ENCODE measurements at regions not wholly inside any gene's neighbourhood (a gene's known extent, or its start where the extent isn't known, plus 50 kb on each side); places are given as distances from the start of the nearest gene placed in this dataset.

- H3K4me1 Mint-ChIP-seq = no peaks in the 10 kb centered on the region
- H3K27ac ChIP-seq (ENCODE audit: low read depth, low read length) = no peak overlapping the region
- H3K9me3 ChIP-seq (ENCODE audit: control insufficient read depth in 2 of 3, low read length in 3 of 3) = no peaks in the 10 kb centered on the region
- ATAC-seq (no peak), DNase-seq (no peak)
- H3K36me3 Mint-ChIP-seq = peaks cover 0 to 3% (median 0%) of the 10 kb centered on the region in 5 donors
- no peak overlapping the region for H3K4me3 ChIP-seq (ENCODE audit: low read length)
- CTCF ChIA-PET = no interaction called here
- H3K27me3 ChIP-seq (ENCODE audit: control insufficient read depth in 2 of 2, insufficient read depth in 2 of 2, low read length in 2 of 2) = no peaks in the 10 kb centered on the region
- intact Hi-C loops (cut with micrococcal nuclease) = no loop called here
- peaks cover 0 to 6% (median 0%) of the 10 kb centered on the region in 11 donors for H3K9me3 Mint-ChIP-seq
- H3K27me3 Mint-ChIP-seq = no peaks in the 10 kb centered on the region
- no peaks in the 10 kb centered on the region for H3K36me3 ChIP-seq (ENCODE audit: control insufficient read depth in 2 of 3, insufficient read depth in 3 of 3, low read length in 3 of 3)
- no peak overlapping the region for H3K4me3 Mint-ChIP-seq
- POLR2A ChIA-PET = no interaction called here
- H3K4me1 ChIP-seq (ENCODE audit: control insufficient read depth in 2 of 2, insufficient read depth in 2 of 2, low read length in 2 of 2) = no peaks in the 10 kb centered on the region
- H3K27ac Mint-ChIP-seq = no peak overlapping the region
These were observed 181.7 kb upstream of the MME start for GRCh38 chr3:154898443-154898842.

- Mint-ChIP-seq H3K9me3 (peaks cover 0 to 6% (median 0%) of the 10 kb centered on the region in 11 donors), H3K27ac (no peak overlapping the region), H3K4me3 (no peak overlapping the region), H3K36me3 (peaks cover 0 to 3% (median 0%) of the 10 kb centered on the region in 5 donors), H3K4me1 (no peaks in the 10 kb centered on the region), H3K27me3 (no peaks in the 10 kb centered on the region)
- CTCF ChIA-PET = no interaction called here
- POLR2A ChIA-PET = no interaction called here
- Histone ChIP-seq H3K27me3 (ENCODE audit: control insufficient read depth in 2 of 2, insufficient read depth in 2 of 2, low read length in 2 of 2) (no peaks in the 10 kb centered on the region), H3K4me3 (ENCODE audit: low read length) (no peak overlapping the region), H3K9me3 (ENCODE audit: control insufficient read depth in 2 of 3, low read length in 3 of 3) (no peaks in the 10 kb centered on the region), H3K4me1 (ENCODE audit: control insufficient read depth in 2 of 2, insufficient read depth in 2 of 2, low read length in 2 of 2) (no peaks in the 10 kb centered on the region), H3K27ac (ENCODE audit: low read depth, low read length) (no peak overlapping the region), H3K36me3 (ENCODE audit: control insufficient read depth in 2 of 3, insufficient read depth in 3 of 3, low read length in 3 of 3) (no peaks in the 10 kb centered on the region)
- ATAC-seq (no peak), DNase-seq (no peak)
- intact Hi-C loops (cut with micrococcal nuclease) = no loop called here
These were observed 186.3 kb upstream of the MME start for GRCh38 chr3:154893813-154894212.

- CTCF ChIA-PET = no interaction called here
- no peak for DNase-seq
These were observed 190.9 kb upstream of the MME start for GRCh38 chr3:154889227-154889634.

GRCh38 chr3:154887869-154888268, 192.2 kb upstream of the MME start:
- H3K27ac Mint-ChIP-seq = no peak overlapping the region
- H3K4me3 Mint-ChIP-seq = no peak overlapping the region
- ChIA-PET CTCF (no interaction called here), POLR2A (no interaction called here)
- Histone ChIP-seq H3K27me3 (ENCODE audit: control insufficient read depth in 2 of 2, insufficient read depth in 2 of 2, low read length in 2 of 2) (no peaks in the 10 kb centered on the region), H3K4me1 (ENCODE audit: control insufficient read depth in 2 of 2, insufficient read depth in 2 of 2, low read length in 2 of 2) (no peaks in the 10 kb centered on the region), H3K4me3 (ENCODE audit: low read length) (no peak overlapping the region), H3K27ac (ENCODE audit: low read depth, low read length) (no peak overlapping the region), H3K9me3 (ENCODE audit: control insufficient read depth in 2 of 3, low read length in 3 of 3) (no peaks in the 10 kb centered on the region), H3K36me3 (ENCODE audit: control insufficient read depth in 2 of 3, insufficient read depth in 3 of 3, low read length in 3 of 3) (no peaks in the 10 kb centered on the region)
- H3K4me1 Mint-ChIP-seq = no peaks in the 10 kb centered on the region
- ATAC-seq = no peak
- no peaks in the 10 kb centered on the region for H3K27me3 Mint-ChIP-seq
- H3K36me3 Mint-ChIP-seq = no peaks in the 10 kb centered on the region
- DNase-seq = no peak
- intact Hi-C loops (cut with micrococcal nuclease) = no loop called here
- H3K9me3 Mint-ChIP-seq = peaks cover 0 to 11% (median 3%) of the 10 kb centered on the region in 11 donors

More at GRCh38 chr3:154889227-154889634, 190.9 kb upstream of the MME start:
- H3K9me3 ChIP-seq (ENCODE audit: control insufficient read depth in 2 of 3, low read length in 3 of 3) = no peaks in the 10 kb centered on the region
- H3K27me3 ChIP-seq (ENCODE audit: control insufficient read depth in 2 of 2, insufficient read depth in 2 of 2, low read length in 2 of 2) = no peaks in the 10 kb centered on the region
- H3K4me1 ChIP-seq (ENCODE audit: control insufficient read depth in 2 of 2, insufficient read depth in 2 of 2, low read length in 2 of 2) = no peaks in the 10 kb centered on the region
- no peak overlapping the region for H3K27ac ChIP-seq (ENCODE audit: low read depth, low read length)
- no peak for ATAC-seq
- H3K9me3 Mint-ChIP-seq = peaks cover 0 to 11% (median 3%) of the 10 kb centered on the region in 11 donors
- peaks cover 0 to 3% (median 0%) of the 10 kb centered on the region in 5 donors for H3K36me3 Mint-ChIP-seq
- H3K4me1 Mint-ChIP-seq = no peaks in the 10 kb centered on the region
- H3K36me3 ChIP-seq (ENCODE audit: control insufficient read depth in 2 of 3, insufficient read depth in 3 of 3, low read length in 3 of 3) = no peaks in the 10 kb centered on the region
- no peaks in the 10 kb centered on the region for H3K27me3 Mint-ChIP-seq
- POLR2A ChIA-PET = no interaction called here
- intact Hi-C loops (cut with micrococcal nuclease) = no loop called here
- no peak overlapping the region for H3K27ac Mint-ChIP-seq
- no peak overlapping the region for H3K4me3 Mint-ChIP-seq
- no peak overlapping the region for H3K4me3 ChIP-seq (ENCODE audit: low read length)

GRCh38 chr3:154886437-154886836, 193.7 kb upstream of the MME start:
- ATAC-seq = no peak
- DNase-seq = no peak
- Mint-ChIP-seq H3K9me3 (peaks cover 0 to 11% (median 4%) of the 10 kb centered on the region in 11 donors), H3K27ac (no peak overlapping the region), H3K36me3 (no peaks in the 10 kb centered on the region), H3K4me3 (no peak overlapping the region), H3K27me3 (no peaks in the 10 kb centered on the region), H3K4me1 (no peaks in the 10 kb centered on the region)
- intact Hi-C loops (cut with micrococcal nuclease) = no loop called here
- no peaks in the 10 kb centered on the region for H3K27me3 ChIP-seq (ENCODE audit: control insufficient read depth in 2 of 2, insufficient read depth in 2 of 2, low read length in 2 of 2)
- ChIA-PET CTCF (no interaction called here), POLR2A (no interaction called here)
- H3K27ac ChIP-seq (ENCODE audit: low read depth, low read length) = no peak overlapping the region
- no peak overlapping the region for H3K4me3 ChIP-seq (ENCODE audit: low read length)
- no peaks in the 10 kb centered on the region for H3K4me1 ChIP-seq (ENCODE audit: control insufficient read depth in 2 of 2, insufficient read depth in 2 of 2, low read length in 2 of 2)
- H3K36me3 ChIP-seq (ENCODE audit: control insufficient read depth in 2 of 3, insufficient read depth in 3 of 3, low read length in 3 of 3) = no peaks in the 10 kb centered on the region
- H3K9me3 ChIP-seq (ENCODE audit: control insufficient read depth in 2 of 3, low read length in 3 of 3) = no peaks in the 10 kb centered on the region

GRCh38 chr3:154885418-154885817, 194.7 kb upstream of the MME start:
- H3K27me3 ChIP-seq (ENCODE audit: control insufficient read depth in 2 of 2, insufficient read depth in 2 of 2, low read length in 2 of 2) = no peaks in the 10 kb centered on the region
- H3K4me1 ChIP-seq (ENCODE audit: control insufficient read depth in 2 of 2, insufficient read depth in 2 of 2, low read length in 2 of 2) = no peaks in the 10 kb centered on the region
- no peaks in the 10 kb centered on the region for H3K9me3 ChIP-seq (ENCODE audit: control insufficient read depth in 2 of 3, low read length in 3 of 3)
- Mint-ChIP-seq H3K4me3 (no peak overlapping the region), H3K4me1 (no peaks in the 10 kb centered on the region), H3K27me3 (no peaks in the 10 kb centered on the region), H3K36me3 (no peaks in the 10 kb centered on the region), H3K9me3 (peaks cover 0 to 11% (median 6%) of the 10 kb centered on the region in 11 donors), H3K27ac (no peak overlapping the region)
- ChIA-PET CTCF (no interaction called here), POLR2A (no interaction called here)
- intact Hi-C loops (cut with micrococcal nuclease) = no loop called here
- DNase-seq (no peak), ATAC-seq (no peak)
- H3K4me3 ChIP-seq (ENCODE audit: low read length) = no peak overlapping the region
- no peak overlapping the region for H3K27ac ChIP-seq (ENCODE audit: low read depth, low read length)
- no peaks in the 10 kb centered on the region for H3K36me3 ChIP-seq (ENCODE audit: control insufficient read depth in 2 of 3, insufficient read depth in 3 of 3, low read length in 3 of 3)

- no peaks in the 10 kb centered on the region for H3K36me3 ChIP-seq (ENCODE audit: control insufficient read depth in 2 of 3, insufficient read depth in 3 of 3, low read length in 3 of 3)
- no peak overlapping the region for H3K4me3 Mint-ChIP-seq
- H3K9me3 ChIP-seq (ENCODE audit: control insufficient read depth in 2 of 3, low read length in 3 of 3) = no peaks in the 10 kb centered on the region
- DNase-seq (no peak), ATAC-seq (no peak)
- no peaks in the 10 kb centered on the region for H3K4me1 ChIP-seq (ENCODE audit: control insufficient read depth in 2 of 2, insufficient read depth in 2 of 2, low read length in 2 of 2)
- CTCF ChIA-PET = no interaction called here
- H3K27ac Mint-ChIP-seq = no peak overlapping the region
- POLR2A ChIA-PET = no interaction called here
- no peaks in the 10 kb centered on the region for H3K27me3 ChIP-seq (ENCODE audit: control insufficient read depth in 2 of 2, insufficient read depth in 2 of 2, low read length in 2 of 2)
- no peak overlapping the region for H3K27ac ChIP-seq (ENCODE audit: low read depth, low read length)
- peaks cover 0 to 11% (median 6%) of the 10 kb centered on the region in 11 donors for H3K9me3 Mint-ChIP-seq
- H3K27me3 Mint-ChIP-seq = no peaks in the 10 kb centered on the region
- no peak overlapping the region for H3K4me3 ChIP-seq (ENCODE audit: low read length)
- no peaks in the 10 kb centered on the region for H3K36me3 Mint-ChIP-seq
- no peaks in the 10 kb centered on the region for H3K4me1 Mint-ChIP-seq
- intact Hi-C loops (cut with micrococcal nuclease) = no loop called here
These were observed 195.2 kb upstream of the MME start for GRCh38 chr3:154884952-154885351.
